PC-9 (cell line): ENCODE measurements at regions not wholly inside any gene's neighbourhood (a gene's known extent, or its start where the extent isn't known, plus 50 kb on each side); places are given as distances from the start of the nearest gene placed in this dataset.

ENCODE experiments used
- EZH2 ChIP-seq: fragments of 200-600 bp; sonication (generic); IDR thresholded peaks from 2 replicates; pipeline ENCODE4 v1.8.0; 2017; ENCODE audit warnings: antibody characterized with exemption, low read depth
- TF ChIP-seq, protein P1 (sequence below): fragments of 200-600 bp; sonication (generic); conservative IDR thresholded peaks from 2 replicates; pipeline ENCODE4 v1.6.1; 2017; ENCODE audit warnings: mixed run types, antibody characterized with exemption, mild to moderate bottlenecking, moderate library complexity

DNA sequence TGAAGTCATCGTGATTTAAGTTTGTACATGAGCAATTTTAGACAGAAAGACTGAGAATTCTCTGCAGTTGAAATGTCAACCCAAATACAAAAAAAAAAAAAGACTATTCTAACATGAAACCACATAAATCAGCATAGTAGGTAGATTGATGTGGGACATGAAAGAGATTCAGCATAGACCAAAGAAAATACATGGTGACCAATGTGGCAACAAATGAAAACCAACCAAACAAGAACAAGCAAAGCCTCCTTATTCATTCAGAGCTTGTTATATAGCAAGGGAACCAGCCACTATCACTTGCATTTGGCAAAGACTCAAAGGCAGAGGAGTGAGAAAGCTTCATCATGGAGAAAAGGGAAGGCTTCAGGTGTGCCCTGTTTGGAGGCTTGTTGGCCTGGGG, 144.4 kb upstream of the TMPO start:
- TF ChIP-seq, protein P1, sequence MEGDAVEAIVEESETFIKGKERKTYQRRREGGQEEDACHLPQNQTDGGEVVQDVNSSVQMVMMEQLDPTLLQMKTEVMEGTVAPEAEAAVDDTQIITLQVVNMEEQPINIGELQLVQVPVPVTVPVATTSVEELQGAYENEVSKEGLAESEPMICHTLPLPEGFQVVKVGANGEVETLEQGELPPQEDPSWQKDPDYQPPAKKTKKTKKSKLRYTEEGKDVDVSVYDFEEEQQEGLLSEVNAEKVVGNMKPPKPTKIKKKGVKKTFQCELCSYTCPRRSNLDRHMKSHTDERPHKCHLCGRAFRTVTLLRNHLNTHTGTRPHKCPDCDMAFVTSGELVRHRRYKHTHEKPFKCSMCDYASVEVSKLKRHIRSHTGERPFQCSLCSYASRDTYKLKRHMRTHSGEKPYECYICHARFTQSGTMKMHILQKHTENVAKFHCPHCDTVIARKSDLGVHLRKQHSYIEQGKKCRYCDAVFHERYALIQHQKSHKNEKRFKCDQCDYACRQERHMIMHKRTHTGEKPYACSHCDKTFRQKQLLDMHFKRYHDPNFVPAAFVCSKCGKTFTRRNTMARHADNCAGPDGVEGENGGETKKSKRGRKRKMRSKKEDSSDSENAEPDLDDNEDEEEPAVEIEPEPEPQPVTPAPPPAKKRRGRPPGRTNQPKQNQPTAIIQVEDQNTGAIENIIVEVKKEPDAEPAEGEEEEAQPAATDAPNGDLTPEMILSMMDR: no peak
- TF ChIP-seq EZH2: no peak
